ENCODE measurements at regions not wholly inside any gene's neighbourhood (a gene's known extent, or its start where the extent isn't known, plus 50 kb on each side); places are given as distances from the start of the nearest gene placed in this dataset.

DNA sequence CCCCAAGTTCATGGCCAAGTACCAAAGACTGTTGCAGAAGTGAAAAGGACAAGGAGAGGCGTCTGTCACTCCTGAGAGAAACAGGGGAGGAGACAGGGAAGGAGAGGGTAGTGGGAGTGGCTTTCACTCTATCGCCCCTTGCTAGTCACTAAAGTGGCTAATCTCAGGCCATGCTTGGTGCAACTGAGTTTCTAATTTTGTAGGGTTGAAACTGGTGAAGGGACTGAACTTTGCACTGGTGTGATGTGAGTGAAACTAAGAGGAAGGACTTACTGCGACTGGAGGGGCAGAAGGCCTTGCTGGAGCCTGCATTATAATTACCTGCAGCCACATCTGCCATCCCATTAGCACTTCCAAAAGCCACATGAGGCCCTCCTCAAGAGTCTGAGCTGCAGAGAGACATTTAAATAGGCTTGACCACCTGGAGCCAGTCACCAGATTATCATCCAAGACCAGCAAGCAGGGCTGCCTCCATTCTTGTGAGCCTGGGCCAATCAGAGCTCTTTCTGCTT is 107.2 kb upstream of the EEPD1 start:
- H2AFZ ChIP-seq (ENCODE audit: low read depth, low read length), result no peak overlapping the region
- FAIRE-seq, result no peak
- intact Hi-C loops (cut with micrococcal nuclease) (no loop called here), in situ Hi-C loops (cut with MboI) (no loop called here)
- no peaks in the 10 kb centered on the region for H4K20me1 ChIP-seq (replicated peaks; ENCODE audit: control insufficient read depth, insufficient read depth, low read length)
- H3K9ac ChIP-seq (ENCODE audit: insufficient read depth in 1 of 2, low read depth in 2 of 2, low read length in 2 of 2), result no peak overlapping the region
- H3K9me3 ChIP-seq (replicated peaks; ENCODE audit: control insufficient read depth, insufficient read depth, low read depth, low read length), result no peaks in the 10 kb centered on the region
- H3K27me3 ChIP-seq (ENCODE audit: control insufficient read depth in 2 of 2, insufficient read depth in 2 of 2, low read length in 2 of 2), result peaks cover 4 to 18% of the 10 kb centered on the region in 2 experiments; a peak in 3 of 5 replicates
- no peak overlapping the region for H3K27ac ChIP-seq (ENCODE audit: extremely low read depth, low read depth, low read length)
- H3K79me2 ChIP-seq (ENCODE audit: control insufficient read depth, insufficient read depth, low read length), result no peaks in the 10 kb centered on the region
- no TSS peak for BruUV-seq (replicated peaks)
- no peak for DNase-seq (ENCODE audit: extremely low read depth in 1 of 4, low spot score in 3 of 4)
- H3K4me1 ChIP-seq (replicated peaks in 1 of 2; ENCODE audit: control insufficient read depth in 2 of 2, insufficient read depth in 2 of 2, low read length in 2 of 2), result no peaks in the 10 kb centered on the region
- CTCF ChIA-PET (ENCODE audit: low intra/inter-chr PET ratio), result no interaction called here
- no peak overlapping the region for H3K4me2 ChIP-seq (ENCODE audit: insufficient read depth, low read length)
- 0% methylated on average over 3 of the region's 3 CpGs for WGBS (ENCODE audit: insufficient coverage, low coverage, missing lambda C conversion rate)
- H3K9me1 ChIP-seq (ENCODE audit: control insufficient read depth, insufficient read depth, low read length), result no peaks in the 10 kb centered on the region
- POLR2A ChIA-PET, result no interaction called here
- TF ChIP-seq HDAC8 (tag; IDR thresholded peaks at IDR 0.05), result no peak
- TF ChIP-seq, protein P1, sequence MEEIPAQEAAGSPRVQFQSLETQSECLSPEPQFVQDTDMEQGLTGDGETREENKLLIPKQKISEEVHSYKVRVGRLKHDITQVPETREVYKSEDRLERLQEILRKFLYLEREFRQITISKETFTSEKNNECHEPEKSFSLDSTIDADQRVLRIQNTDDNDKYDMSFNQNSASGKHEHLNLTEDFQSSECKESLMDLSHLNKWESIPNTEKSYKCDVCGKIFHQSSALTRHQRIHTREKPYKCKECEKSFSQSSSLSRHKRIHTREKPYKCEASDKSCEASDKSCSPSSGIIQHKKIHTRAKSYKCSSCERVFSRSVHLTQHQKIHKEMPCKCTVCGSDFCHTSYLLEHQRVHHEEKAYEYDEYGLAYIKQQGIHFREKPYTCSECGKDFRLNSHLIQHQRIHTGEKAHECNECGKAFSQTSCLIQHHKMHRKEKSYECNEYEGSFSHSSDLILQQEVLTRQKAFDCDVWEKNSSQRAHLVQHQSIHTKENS (CRISPR knock-in tag; IDR thresholded peaks at IDR 0.05), result no peak
- TF ChIP-seq POLR2A (conservative IDR thresholded peaks at IDR 0.05), result no peak
- no peak for TF ChIP-seq TAF15 (IDR thresholded peaks at IDR 0.05; ENCODE audit: low read depth, low read length)
- no peak for TF ChIP-seq HNRNPL (IDR thresholded peaks at IDR 0.05; ENCODE audit: low read depth, low read length)
- no peak for TF ChIP-seq CC2D1A (IDR thresholded peaks at IDR 0.05)
- no peak for TF ChIP-seq CCNT2 (IDR thresholded peaks at IDR 0.05; ENCODE audit: borderline replicate concordance, extremely low read depth, insufficient read length, low read depth, low read length)
- TF ChIP-seq PHB2 (IDR thresholded peaks at IDR 0.05; ENCODE audit: low read depth), result no peak
- TF ChIP-seq NELFE (IDR thresholded peaks at IDR 0.05; ENCODE audit: insufficient read depth, insufficient read length), result no peak
- TF ChIP-seq NCOA4 (IDR thresholded peaks at IDR 0.05; ENCODE audit: partially characterized antibody), result no peak
- TF ChIP-seq, protein P2, sequence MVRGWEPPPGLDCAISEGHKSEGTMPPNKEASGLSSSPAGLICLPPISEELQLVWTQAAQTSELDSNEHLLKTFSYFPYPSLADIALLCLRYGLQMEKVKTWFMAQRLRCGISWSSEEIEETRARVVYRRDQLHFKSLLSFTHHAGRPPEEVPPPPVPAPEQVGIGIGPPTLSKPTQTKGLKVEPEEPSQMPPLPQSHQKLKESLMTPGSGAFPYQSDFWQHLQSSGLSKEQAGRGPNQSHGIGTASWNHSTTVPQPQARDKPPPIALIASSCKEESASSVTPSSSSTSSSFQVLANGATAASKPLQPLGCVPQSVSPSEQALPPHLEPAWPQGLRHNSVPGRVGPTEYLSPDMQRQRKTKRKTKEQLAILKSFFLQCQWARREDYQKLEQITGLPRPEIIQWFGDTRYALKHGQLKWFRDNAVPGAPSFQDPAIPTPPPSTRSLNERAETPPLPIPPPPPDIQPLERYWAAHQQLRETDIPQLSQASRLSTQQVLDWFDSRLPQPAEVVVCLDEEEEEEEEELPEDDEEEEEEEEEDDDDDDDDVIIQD (CRISPR knock-in tag; IDR thresholded peaks at IDR 0.05), result no peak
- no peak for TF ChIP-seq ERF (CRISPR knock-in tag; IDR thresholded peaks at IDR 0.05)
- TF ChIP-seq, protein P3, sequence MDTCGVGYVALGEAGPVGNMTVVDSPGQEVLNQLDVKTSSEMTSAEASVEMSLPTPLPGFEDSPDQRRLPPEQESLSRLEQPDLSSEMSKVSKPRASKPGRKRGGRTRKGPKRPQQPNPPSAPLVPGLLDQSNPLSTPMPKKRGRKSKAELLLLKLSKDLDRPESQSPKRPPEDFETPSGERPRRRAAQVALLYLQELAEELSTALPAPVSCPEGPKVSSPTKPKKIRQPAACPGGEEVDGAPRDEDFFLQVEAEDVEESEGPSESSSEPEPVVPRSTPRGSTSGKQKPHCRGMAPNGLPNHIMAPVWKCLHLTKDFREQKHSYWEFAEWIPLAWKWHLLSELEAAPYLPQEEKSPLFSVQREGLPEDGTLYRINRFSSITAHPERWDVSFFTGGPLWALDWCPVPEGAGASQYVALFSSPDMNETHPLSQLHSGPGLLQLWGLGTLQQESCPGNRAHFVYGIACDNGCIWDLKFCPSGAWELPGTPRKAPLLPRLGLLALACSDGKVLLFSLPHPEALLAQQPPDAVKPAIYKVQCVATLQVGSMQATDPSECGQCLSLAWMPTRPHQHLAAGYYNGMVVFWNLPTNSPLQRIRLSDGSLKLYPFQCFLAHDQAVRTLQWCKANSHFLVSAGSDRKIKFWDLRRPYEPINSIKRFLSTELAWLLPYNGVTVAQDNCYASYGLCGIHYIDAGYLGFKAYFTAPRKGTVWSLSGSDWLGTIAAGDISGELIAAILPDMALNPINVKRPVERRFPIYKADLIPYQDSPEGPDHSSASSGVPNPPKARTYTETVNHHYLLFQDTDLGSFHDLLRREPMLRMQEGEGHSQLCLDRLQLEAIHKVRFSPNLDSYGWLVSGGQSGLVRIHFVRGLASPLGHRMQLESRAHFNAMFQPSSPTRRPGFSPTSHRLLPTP (IDR thresholded peaks at IDR 0.05; ENCODE audit: borderline replicate concordance, extremely low read depth, insufficient read length), result no peak
- TF ChIP-seq KAT7 (CRISPR knock-in tag; IDR thresholded peaks at IDR 0.05; ENCODE audit: borderline replicate concordance), result no peak
- TF ChIP-seq U2AF2 (optimal IDR thresholded peaks at IDR 0.05; ENCODE audit: low read depth, low read length), result no peak
- TF ChIP-seq, protein P4, sequence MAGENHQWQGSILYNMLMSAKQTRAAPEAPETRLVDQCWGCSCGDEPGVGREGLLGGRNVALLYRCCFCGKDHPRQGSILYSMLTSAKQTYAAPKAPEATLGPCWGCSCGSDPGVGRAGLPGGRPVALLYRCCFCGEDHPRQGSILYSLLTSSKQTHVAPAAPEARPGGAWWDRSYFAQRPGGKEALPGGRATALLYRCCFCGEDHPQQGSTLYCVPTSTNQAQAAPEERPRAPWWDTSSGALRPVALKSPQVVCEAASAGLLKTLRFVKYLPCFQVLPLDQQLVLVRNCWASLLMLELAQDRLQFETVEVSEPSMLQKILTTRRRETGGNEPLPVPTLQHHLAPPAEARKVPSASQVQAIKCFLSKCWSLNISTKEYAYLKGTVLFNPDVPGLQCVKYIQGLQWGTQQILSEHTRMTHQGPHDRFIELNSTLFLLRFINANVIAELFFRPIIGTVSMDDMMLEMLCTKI (IDR thresholded peaks at IDR 0.05; ENCODE audit: partially characterized antibody), result no peak
- no peak for ATAC-seq
- H3K36me3 ChIP-seq (ENCODE audit: control insufficient read depth, insufficient read depth, low read length), result no peaks in the 10 kb centered on the region
- no peak overlapping the region for H3K4me3 ChIP-seq
